Endothelial cell (in vitro differentiated cells): ENCODE measurements at regions not wholly inside any gene's neighbourhood (a gene's known extent, or its start where the extent isn't known, plus 50 kb on each side); places are given as distances from the start of the nearest gene placed in this dataset.
"Not testable (repeated sequence)": the region's sequence is repeated elsewhere in the genome, so short reads cannot be mapped to it uniquely, and the experiment has no call there.

Source experiments
- DNase-seq: peaks from one replicate; pipeline ENCODE4 v3.0.0; 2021; ENCODE audit warnings: low spot score
- H3K27ac Mint-ChIP-seq: one replicate; pipeline ENCODE4 v1.8.0; 2021; ENCODE audit warnings: mixed read lengths, inconsistent platforms; ENCODE audit not compliant: unreplicated experiment
- H3K27me3 Mint-ChIP-seq: one replicate; pipeline ENCODE4 v1.8.0; 2021; ENCODE audit warnings: mild to moderate bottlenecking, moderate library complexity, mixed read lengths, inconsistent platforms; ENCODE audit not compliant: unreplicated experiment
- H3K36me3 Mint-ChIP-seq: one replicate; pipeline ENCODE4 v1.8.0; 2021; ENCODE audit warnings: mild to moderate bottlenecking, low read depth, mixed read lengths, inconsistent platforms; ENCODE audit not compliant: unreplicated experiment
- H3K4me1 Mint-ChIP-seq: one replicate; pipeline ENCODE4 v1.8.0; 2021; ENCODE audit warnings: mild to moderate bottlenecking, mixed read lengths, inconsistent platforms; ENCODE audit not compliant: unreplicated experiment
- H3K4me3 Mint-ChIP-seq: one replicate; pipeline ENCODE4 v1.8.0; 2021; ENCODE audit warnings: mild to moderate bottlenecking, mixed read lengths, inconsistent platforms; ENCODE audit not compliant: unreplicated experiment
- H3K9me3 Mint-ChIP-seq: one replicate; pipeline ENCODE4 v1.8.0; 2021; ENCODE audit warnings: mixed read lengths, inconsistent platforms; ENCODE audit not compliant: unreplicated experiment
- TF ChIP-seq, protein P1 (sequence below): fragments of 200-600 bp; sonication (generic); IDR thresholded peaks from one replicate; pipeline ENCODE4 v1.5.0; 2021; ENCODE audit warnings: antibody characterized with exemption; ENCODE audit not compliant: unreplicated experiment

DNA sequence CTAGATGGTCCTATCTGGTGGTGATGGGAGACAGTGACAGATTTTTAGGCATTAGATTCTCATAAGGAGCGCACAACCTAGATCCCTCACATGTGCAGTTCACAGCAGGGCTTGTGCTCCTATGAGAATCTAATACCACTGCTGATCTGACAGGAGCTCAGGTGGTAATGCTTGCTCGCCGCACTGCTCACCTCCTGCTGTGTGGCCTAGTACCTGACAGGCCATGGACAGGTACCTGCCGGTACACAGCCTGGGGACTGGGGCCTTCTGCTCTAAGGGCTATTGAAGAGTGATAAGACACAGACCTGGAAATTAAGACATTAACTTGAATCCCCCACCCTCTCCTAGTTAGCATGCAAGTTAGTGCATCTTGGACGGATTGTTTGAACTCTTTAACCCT, 64.4 kb downstream of the KLRB1 start:
- not testable (repeated sequence) for H3K27ac Mint-ChIP-seq, H3K36me3 Mint-ChIP-seq, H3K4me1 Mint-ChIP-seq, DNase-seq, H3K4me3 Mint-ChIP-seq, H3K9me3 Mint-ChIP-seq, H3K27me3 Mint-ChIP-seq

DNA sequence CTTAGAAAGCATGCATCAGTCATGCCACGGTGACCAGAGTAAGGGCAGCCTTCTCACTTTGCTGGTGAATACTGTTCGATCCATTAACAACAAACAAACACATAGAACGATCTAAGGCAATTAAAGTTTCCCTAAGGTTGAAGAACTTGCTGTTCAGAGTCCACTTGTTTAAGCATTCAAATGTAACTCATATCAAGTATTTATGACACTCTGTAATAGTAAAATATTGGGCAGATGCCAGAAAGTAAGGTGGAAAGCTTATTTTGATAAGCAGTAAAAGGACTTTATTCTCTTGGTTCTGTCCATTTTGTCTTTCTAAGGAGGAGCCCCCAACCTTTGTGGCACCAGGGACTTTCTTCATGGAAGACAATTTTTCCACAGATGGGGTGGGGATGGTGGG, 64.9 kb downstream of the KLRB1 start:
- not testable (repeated sequence) for H3K9me3 Mint-ChIP-seq, H3K27me3 Mint-ChIP-seq

DNA sequence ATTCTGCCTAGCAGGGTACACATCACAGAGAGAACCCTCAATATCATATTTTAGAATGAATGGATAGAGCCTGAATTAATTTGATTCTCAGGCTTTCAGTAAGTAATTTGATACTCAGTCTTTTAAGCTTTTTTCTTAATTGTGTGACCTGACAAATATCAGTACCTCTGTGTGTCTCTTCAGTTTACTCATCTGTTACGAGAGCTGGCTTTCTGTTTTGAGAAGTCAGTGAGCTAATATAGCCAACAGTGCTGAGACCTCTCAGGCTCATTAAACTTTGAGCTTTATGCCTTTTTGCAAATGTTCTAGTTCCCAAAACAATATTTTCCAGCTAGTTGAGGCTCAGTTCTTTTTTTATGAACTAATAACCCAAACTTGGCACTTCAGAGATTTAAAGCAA, 91.8 kb downstream of the KLRB1 start:
- H3K4me1 Mint-ChIP-seq, H3K27me3 Mint-ChIP-seq, H3K27ac Mint-ChIP-seq, H3K9me3 Mint-ChIP-seq, H3K36me3 Mint-ChIP-seq, H3K4me3 Mint-ChIP-seq, DNase-seq: not testable (repeated sequence)

More for the DNA sequence above, 64.9 kb downstream of the KLRB1 start:
- not testable (repeated sequence) for H3K27ac Mint-ChIP-seq, H3K36me3 Mint-ChIP-seq, DNase-seq, H3K4me3 Mint-ChIP-seq, H3K4me1 Mint-ChIP-seq

DNA sequence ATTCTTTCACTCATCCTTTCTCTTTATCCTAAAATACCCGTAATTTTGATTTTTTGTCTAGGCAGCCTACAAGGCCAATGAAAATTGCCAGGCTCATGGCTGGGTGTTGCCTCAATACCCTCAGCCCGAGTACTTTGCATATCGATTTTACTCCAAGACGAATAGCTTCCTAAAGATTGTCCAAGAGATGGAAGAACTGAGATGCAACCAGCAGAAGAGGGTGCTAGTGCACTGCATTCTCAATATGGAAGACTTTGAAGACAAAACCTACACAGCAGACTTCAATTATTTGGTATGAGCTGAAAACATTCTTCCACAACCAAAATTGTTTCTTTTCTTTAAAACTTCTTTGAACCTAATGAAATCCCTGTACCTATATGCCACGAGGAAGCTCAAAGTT, 95.0 kb downstream of the KLRB1 start:
- H3K9me3 Mint-ChIP-seq, H3K36me3 Mint-ChIP-seq, H3K4me3 Mint-ChIP-seq, H3K4me1 Mint-ChIP-seq, H3K27ac Mint-ChIP-seq, DNase-seq, H3K27me3 Mint-ChIP-seq: not testable (repeated sequence)

DNA sequence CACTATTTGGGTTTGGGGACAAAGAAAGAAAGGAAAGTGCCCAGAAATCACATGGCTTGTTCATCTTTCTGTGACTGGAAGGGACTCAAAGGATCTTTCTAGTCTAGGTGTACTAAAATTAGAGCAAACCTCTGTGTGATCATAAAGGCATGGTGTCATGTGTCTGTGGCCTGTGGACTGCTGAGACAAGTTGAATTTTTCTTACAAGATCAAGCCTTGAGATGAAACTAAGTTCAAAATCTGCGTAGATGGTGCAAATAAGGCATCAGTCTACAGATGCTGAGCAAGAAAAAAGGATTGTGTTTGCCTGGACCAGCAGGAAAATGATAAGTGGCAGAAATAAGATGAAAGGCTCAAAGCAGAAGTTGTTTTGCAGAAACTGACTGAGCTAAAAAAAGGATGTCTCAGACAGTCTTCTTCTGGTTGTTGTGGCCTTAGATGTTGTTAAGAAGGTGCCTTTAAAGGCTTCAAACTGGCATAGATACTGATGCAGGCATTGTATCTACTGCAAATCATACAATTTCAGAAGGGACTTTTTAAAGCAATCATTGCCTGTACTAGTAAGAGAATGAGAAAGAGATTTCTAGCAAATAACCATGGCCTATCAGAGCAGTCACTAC, 97.2 kb downstream of the KLRB1 start:
- not testable (repeated sequence) for H3K9me3 Mint-ChIP-seq, H3K4me3 Mint-ChIP-seq, H3K4me1 Mint-ChIP-seq, H3K36me3 Mint-ChIP-seq, H3K27ac Mint-ChIP-seq, DNase-seq, H3K27me3 Mint-ChIP-seq

DNA sequence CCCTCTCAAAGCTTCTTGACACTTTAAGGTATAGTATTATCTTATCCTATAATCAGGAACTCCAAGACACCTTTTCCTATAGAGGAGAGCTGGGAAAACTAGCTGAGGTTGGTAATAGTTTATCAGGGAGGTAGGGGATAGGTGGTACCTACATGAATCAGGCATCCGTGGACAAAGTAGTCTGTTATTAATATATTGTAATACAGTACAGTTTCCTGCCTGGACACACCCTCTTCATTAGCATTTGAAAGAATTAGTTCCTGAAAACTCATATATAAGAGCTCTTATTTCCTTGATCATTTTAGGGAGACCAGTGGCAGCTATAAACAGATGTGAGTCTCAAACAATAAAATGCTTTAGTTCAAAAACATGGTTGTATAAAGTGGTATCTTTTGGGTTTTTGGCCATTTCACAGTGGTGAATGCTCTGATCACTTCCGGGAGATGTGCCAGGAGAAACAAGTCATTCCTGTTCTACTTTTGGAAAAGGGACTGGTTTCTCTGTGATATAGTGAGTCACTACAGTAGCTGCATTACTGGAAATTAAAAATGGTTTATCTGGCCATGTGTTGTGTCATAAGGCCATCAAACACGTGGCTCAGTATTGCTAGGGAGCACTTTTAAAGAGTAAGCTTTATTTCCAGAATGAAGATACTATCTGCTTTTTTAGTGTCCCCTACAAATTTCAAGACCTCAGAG, 98.1 kb downstream of the KLRB1 start:
- Mint-ChIP-seq H3K36me3 (no peaks in the 10 kb centered on the region), H3K4me3 (no peak overlapping the region), H3K27me3 (no peaks in the 10 kb centered on the region), H3K4me1 (no peaks in the 10 kb centered on the region), H3K27ac (no peak overlapping the region), H3K9me3 (no peaks in the 10 kb centered on the region)
- TF ChIP-seq, protein P1, sequence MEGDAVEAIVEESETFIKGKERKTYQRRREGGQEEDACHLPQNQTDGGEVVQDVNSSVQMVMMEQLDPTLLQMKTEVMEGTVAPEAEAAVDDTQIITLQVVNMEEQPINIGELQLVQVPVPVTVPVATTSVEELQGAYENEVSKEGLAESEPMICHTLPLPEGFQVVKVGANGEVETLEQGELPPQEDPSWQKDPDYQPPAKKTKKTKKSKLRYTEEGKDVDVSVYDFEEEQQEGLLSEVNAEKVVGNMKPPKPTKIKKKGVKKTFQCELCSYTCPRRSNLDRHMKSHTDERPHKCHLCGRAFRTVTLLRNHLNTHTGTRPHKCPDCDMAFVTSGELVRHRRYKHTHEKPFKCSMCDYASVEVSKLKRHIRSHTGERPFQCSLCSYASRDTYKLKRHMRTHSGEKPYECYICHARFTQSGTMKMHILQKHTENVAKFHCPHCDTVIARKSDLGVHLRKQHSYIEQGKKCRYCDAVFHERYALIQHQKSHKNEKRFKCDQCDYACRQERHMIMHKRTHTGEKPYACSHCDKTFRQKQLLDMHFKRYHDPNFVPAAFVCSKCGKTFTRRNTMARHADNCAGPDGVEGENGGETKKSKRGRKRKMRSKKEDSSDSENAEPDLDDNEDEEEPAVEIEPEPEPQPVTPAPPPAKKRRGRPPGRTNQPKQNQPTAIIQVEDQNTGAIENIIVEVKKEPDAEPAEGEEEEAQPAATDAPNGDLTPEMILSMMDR, result no peak
- no peak for DNase-seq

DNA sequence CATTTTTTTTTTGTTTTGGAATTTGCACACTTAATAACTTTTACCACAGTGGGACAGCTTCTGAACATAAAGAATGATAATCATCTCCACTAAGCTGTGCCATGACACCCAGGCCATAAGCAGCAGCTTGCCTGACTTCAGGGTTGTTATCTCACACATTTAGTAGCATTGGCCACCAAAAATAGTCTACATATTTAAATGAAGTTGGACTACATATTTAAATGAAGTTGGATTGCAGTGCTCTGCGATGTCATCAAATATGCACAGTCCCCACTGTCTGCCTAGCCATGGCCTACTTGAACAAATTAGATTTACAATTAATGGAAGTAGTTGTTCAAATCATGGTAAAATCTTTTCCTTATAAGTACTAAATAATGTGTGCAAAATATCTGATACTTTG, 101.0 kb downstream of the KLRB1 start:
- no peaks in the 10 kb centered on the region for H3K36me3 Mint-ChIP-seq
- no peaks in the 10 kb centered on the region for H3K9me3 Mint-ChIP-seq
- H3K27ac Mint-ChIP-seq, result no peak overlapping the region
- no peak overlapping the region for H3K4me3 Mint-ChIP-seq
- no peak for DNase-seq
- H3K27me3 Mint-ChIP-seq, result no peaks in the 10 kb centered on the region
- no peaks in the 10 kb centered on the region for H3K4me1 Mint-ChIP-seq
- TF ChIP-seq, protein P1, result no peak

DNA sequence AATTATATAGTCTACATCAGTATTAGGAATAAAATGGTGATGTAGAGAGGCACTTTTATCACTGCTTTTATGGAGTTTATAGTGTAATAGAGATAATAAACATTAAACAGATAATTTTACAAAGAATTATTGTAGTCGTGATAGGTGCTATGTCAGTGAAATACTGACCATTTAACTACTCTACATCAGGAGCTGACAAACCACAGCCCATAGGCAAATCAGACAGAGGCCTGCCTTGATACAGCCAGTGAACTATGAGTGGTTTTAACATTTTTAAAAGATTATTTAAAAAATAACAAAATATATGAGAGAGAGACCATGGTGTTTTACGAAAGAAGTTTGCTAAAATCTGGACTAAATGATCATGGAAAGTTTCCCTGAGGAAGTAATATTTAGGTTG, 104.3 kb downstream of the KLRB1 start:
- H3K4me3 Mint-ChIP-seq, result not testable (repeated sequence)

DNA sequence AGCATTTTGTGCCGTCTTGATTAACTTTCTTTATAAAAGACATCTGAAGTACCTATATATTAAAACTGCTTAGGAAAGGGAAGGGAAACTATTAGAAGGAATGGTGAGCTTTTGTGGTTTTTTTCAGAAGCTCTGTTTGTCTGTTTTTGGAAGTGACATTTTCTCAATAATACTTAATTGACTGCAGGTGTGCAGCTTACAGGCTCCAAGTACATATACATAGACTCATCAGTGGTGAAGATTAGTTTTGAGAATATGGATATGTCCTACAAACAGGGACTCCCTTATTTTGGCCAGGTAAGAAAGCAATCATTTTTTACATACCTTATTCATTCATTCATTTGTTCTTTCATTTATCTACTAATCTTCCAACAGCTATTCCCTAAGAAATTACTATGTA, 104.9 kb downstream of the KLRB1 start:
- H3K4me1 Mint-ChIP-seq, H3K27me3 Mint-ChIP-seq, H3K27ac Mint-ChIP-seq, H3K9me3 Mint-ChIP-seq, DNase-seq, H3K36me3 Mint-ChIP-seq, H3K4me3 Mint-ChIP-seq: not testable (repeated sequence)

More for the DNA sequence above, 104.3 kb downstream of the KLRB1 start:
- H3K27me3 Mint-ChIP-seq, H3K36me3 Mint-ChIP-seq, H3K4me1 Mint-ChIP-seq, H3K9me3 Mint-ChIP-seq, H3K27ac Mint-ChIP-seq, DNase-seq: not testable (repeated sequence)

DNA sequence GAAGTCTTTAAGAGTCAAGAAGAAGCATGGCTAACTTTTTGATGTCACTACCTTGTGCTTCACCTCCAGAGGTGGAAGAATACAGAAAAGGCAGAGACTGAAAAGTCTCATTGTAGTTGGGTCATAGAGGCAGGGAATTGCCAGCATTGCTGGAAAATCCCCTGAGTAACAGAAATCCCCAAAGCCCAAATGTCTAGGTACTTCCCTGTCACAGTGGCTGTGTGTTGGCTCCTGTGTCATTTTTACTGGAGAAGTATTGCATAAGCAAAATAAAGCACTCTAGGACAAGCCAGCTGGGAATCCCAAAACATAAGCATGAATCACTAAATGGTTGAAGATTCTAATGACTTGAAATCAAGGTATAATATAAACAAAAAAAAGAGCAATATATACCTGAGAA, 114.4 kb downstream of the KLRB1 start:
- not testable (repeated sequence) for H3K4me3 Mint-ChIP-seq, H3K4me1 Mint-ChIP-seq, DNase-seq, H3K9me3 Mint-ChIP-seq, H3K27me3 Mint-ChIP-seq, H3K27ac Mint-ChIP-seq, H3K36me3 Mint-ChIP-seq
